ENCODE measurements at regions not wholly inside any gene's neighbourhood (a gene's known extent, or its start where the extent isn't known, plus 50 kb on each side); places are given as distances from the start of the nearest gene placed in this dataset.

DNA sequence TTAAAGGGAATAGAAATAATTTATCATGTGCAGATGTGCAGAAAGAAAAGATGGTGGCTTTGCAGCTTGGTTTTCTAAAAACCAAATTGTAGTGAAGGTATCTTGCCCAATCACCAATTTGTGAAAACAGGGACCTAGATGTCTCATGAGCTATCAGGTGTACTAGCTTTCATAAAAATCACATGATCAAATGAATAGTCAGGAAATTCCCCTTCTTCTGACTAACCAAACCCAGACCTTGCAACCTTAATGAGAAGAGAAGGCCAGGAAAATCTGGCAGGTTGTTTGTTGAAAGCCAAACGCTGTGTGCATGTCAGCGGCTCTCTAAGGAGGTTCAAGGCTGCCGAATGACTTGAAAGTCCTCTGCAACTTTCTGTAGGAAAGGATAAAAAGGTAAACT is 304.4 kb upstream of the NRP1 start:
- no peaks in the 10 kb centered on the region for H3K79me2 ChIP-seq (ENCODE audit: control insufficient read depth, insufficient read depth, low read length)
- no peaks in the 10 kb centered on the region for H3K9me3 ChIP-seq (ENCODE audit: control insufficient read depth, low read depth, low read length)
- no peak for TF ChIP-seq EZH2 (IDR thresholded peaks at IDR 0.05; ENCODE audit: low read length)
- TF ChIP-seq, protein P1, sequence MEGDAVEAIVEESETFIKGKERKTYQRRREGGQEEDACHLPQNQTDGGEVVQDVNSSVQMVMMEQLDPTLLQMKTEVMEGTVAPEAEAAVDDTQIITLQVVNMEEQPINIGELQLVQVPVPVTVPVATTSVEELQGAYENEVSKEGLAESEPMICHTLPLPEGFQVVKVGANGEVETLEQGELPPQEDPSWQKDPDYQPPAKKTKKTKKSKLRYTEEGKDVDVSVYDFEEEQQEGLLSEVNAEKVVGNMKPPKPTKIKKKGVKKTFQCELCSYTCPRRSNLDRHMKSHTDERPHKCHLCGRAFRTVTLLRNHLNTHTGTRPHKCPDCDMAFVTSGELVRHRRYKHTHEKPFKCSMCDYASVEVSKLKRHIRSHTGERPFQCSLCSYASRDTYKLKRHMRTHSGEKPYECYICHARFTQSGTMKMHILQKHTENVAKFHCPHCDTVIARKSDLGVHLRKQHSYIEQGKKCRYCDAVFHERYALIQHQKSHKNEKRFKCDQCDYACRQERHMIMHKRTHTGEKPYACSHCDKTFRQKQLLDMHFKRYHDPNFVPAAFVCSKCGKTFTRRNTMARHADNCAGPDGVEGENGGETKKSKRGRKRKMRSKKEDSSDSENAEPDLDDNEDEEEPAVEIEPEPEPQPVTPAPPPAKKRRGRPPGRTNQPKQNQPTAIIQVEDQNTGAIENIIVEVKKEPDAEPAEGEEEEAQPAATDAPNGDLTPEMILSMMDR (optimal IDR thresholded peaks at IDR 0.05 in 1 of 3, IDR thresholded peaks at IDR 0.05 in 1 of 3, conservative IDR thresholded peaks at IDR 0.05 in 1 of 3; ENCODE audit: extremely low read depth in 1 of 3, insufficient read depth in 2 of 3, low read length in 3 of 3): no peak
- H4K20me1 ChIP-seq (ENCODE audit: control insufficient read depth, extremely low read depth, insufficient read depth, low read length): no peaks in the 10 kb centered on the region
- H3K27me3 ChIP-seq (ENCODE audit: control insufficient read depth, extremely low read depth, insufficient read depth, low read length): no peaks in the 10 kb centered on the region
- no peaks in the 10 kb centered on the region for H3K36me3 ChIP-seq (ENCODE audit: control insufficient read depth in 2 of 2, extremely low read depth in 1 of 2, insufficient read depth in 2 of 2, low read length in 2 of 2)
- no peak overlapping the region for H3K9ac ChIP-seq (ENCODE audit: control insufficient read depth, extremely low read depth, insufficient read depth, low read length)
- dilution Hi-C loops (cut with MboI; ENCODE audit: extremely low pct_ligation_motif_present, low sequenced_read_pairs): no loop called here
- H3K4me1 ChIP-seq (ENCODE audit: control insufficient read depth, extremely low read depth, insufficient read depth, low read length): no peaks in the 10 kb centered on the region
- H3K4me3 ChIP-seq (ENCODE audit: control insufficient read depth in 2 of 3, extremely low read depth in 1 of 3, insufficient read depth in 2 of 3, low read depth in 1 of 3, low read length in 3 of 3): no peak overlapping the region
- DNase-seq (ENCODE audit: low read depth, low spot score) (no peak), FAIRE-seq (no peak)
- no peak overlapping the region for H3K27ac ChIP-seq (ENCODE audit: control insufficient read depth, insufficient read depth, low read length)
- no peak overlapping the region for H2AFZ ChIP-seq (ENCODE audit: control insufficient read depth, low read length)
- no peaks in the 10 kb centered on the region for H3K9me1 ChIP-seq (ENCODE audit: control insufficient read depth, extremely low read depth, insufficient read depth, low read length)
- H3K4me2 ChIP-seq (ENCODE audit: control insufficient read depth, extremely low read depth, insufficient read depth, low read depth, low read length): no peak overlapping the region

DNA sequence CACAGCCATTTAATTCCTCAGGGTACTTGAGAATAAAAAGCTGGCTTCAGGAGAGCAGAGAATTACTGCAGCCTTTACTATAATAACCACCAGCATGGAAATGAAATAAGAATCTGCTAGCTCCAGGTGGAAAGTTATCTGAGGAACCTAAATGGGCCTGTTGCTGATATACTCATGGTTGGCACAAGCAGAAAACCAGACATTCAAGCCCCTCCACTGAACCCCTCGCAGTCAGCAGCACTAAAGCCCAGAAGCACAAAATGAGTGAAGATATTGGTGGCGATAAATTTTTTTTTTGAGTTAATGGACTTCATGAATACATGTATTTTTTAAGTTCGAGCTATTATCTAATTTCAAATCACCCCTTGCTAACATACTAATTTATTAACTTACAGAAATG is 303.9 kb upstream of the NRP1 start:
- DNase-seq (ENCODE audit: low read depth, low spot score): no peak
- no peak overlapping the region for H3K27ac ChIP-seq (ENCODE audit: control insufficient read depth, insufficient read depth, low read length)
- no peak overlapping the region for H3K9ac ChIP-seq (ENCODE audit: control insufficient read depth, extremely low read depth, insufficient read depth, low read length)
- H3K79me2 ChIP-seq (ENCODE audit: control insufficient read depth, insufficient read depth, low read length): no peaks in the 10 kb centered on the region
- no peak overlapping the region for H3K4me2 ChIP-seq (ENCODE audit: control insufficient read depth, extremely low read depth, insufficient read depth, low read depth, low read length)
- dilution Hi-C loops (cut with MboI; ENCODE audit: extremely low pct_ligation_motif_present, low sequenced_read_pairs): no loop called here
- no peaks in the 10 kb centered on the region for H4K20me1 ChIP-seq (ENCODE audit: control insufficient read depth, extremely low read depth, insufficient read depth, low read length)
- no peaks in the 10 kb centered on the region for H3K4me1 ChIP-seq (ENCODE audit: control insufficient read depth, extremely low read depth, insufficient read depth, low read length)
- no peak for TF ChIP-seq EZH2 (IDR thresholded peaks at IDR 0.05; ENCODE audit: low read length)
- TF ChIP-seq, protein P1 (optimal IDR thresholded peaks at IDR 0.05 in 1 of 3, IDR thresholded peaks at IDR 0.05 in 1 of 3, conservative IDR thresholded peaks at IDR 0.05 in 1 of 3; ENCODE audit: extremely low read depth in 1 of 3, insufficient read depth in 2 of 3, low read length in 3 of 3): no peak
- H3K27me3 ChIP-seq (ENCODE audit: control insufficient read depth, extremely low read depth, insufficient read depth, low read length): no peaks in the 10 kb centered on the region
- H3K36me3 ChIP-seq (ENCODE audit: control insufficient read depth in 2 of 2, extremely low read depth in 1 of 2, insufficient read depth in 2 of 2, low read length in 2 of 2): no peaks in the 10 kb centered on the region
- H3K9me1 ChIP-seq (ENCODE audit: control insufficient read depth, extremely low read depth, insufficient read depth, low read length): no peaks in the 10 kb centered on the region
- FAIRE-seq: no peak
- no peak overlapping the region for H3K4me3 ChIP-seq (ENCODE audit: control insufficient read depth in 2 of 3, extremely low read depth in 1 of 3, insufficient read depth in 2 of 3, low read depth in 1 of 3, low read length in 3 of 3)
- H2AFZ ChIP-seq (ENCODE audit: control insufficient read depth, low read length): no peak overlapping the region
- no peaks in the 10 kb centered on the region for H3K9me3 ChIP-seq (ENCODE audit: control insufficient read depth, low read depth, low read length)

Measured in keratinocyte (primary cell).